ENCODE measurements at regions not wholly inside any gene's neighbourhood (a gene's known extent, or its start where the extent isn't known, plus 50 kb on each side); places are given as distances from the start of the nearest gene placed in this dataset.

DNA sequence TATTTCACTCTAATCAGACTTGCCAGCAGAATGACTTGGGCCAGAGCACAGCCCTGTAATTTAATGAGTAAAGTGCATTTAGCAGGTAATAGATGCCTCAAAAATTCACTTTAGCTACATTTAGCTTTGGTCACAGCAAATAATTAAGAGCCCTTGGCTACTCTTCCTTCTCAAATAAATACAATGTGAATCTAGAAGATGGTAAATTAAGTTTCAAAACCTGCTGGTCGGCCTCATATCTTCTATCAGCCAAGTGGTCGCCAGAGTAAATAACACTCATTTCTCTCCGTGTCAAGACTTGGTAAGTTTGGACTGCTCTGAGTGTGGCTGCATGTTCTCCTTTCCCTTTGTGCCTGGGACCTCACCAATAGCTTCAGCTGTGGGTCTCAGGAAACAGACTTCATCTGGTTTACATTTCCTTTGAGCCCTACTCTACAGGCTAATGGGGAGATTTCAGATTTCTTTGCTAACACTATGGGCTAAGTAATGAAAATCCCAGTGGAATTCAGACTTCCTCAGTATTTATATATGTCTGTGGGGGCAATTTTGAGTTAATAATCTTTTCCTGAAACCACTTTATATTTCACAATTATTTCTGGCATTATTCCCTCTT, 375.8 kb downstream of the RBM43 start:
- H4K20me1 ChIP-seq (ENCODE audit: insufficient read depth, low read length), result no peaks in the 10 kb centered on the region
- peaks cover 27% of the 10 kb centered on the region for H3K4me1 ChIP-seq (ENCODE audit: insufficient read depth, low read length)
- no peak overlapping the region for H3K4me2 ChIP-seq (ENCODE audit: insufficient read depth, low read length)
- no peak overlapping the region for H3K27ac ChIP-seq (ENCODE audit: low read depth, low read length)
- no peaks in the 10 kb centered on the region for H3K27me3 ChIP-seq (ENCODE audit: insufficient read depth, low read length)
- DNase-seq (ENCODE audit: insufficient read length, low spot score, missing footprints), result no peak
- H3K9me3 ChIP-seq (ENCODE audit: low read depth, low read length), result no peaks in the 10 kb centered on the region
- H3K36me3 ChIP-seq (ENCODE audit: insufficient read depth, low read length), result no peaks in the 10 kb centered on the region
- no peak overlapping the region for H3K4me3 ChIP-seq (ENCODE audit: insufficient read depth, low read length)
- TF ChIP-seq, protein P1, sequence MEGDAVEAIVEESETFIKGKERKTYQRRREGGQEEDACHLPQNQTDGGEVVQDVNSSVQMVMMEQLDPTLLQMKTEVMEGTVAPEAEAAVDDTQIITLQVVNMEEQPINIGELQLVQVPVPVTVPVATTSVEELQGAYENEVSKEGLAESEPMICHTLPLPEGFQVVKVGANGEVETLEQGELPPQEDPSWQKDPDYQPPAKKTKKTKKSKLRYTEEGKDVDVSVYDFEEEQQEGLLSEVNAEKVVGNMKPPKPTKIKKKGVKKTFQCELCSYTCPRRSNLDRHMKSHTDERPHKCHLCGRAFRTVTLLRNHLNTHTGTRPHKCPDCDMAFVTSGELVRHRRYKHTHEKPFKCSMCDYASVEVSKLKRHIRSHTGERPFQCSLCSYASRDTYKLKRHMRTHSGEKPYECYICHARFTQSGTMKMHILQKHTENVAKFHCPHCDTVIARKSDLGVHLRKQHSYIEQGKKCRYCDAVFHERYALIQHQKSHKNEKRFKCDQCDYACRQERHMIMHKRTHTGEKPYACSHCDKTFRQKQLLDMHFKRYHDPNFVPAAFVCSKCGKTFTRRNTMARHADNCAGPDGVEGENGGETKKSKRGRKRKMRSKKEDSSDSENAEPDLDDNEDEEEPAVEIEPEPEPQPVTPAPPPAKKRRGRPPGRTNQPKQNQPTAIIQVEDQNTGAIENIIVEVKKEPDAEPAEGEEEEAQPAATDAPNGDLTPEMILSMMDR (IDR thresholded peaks at IDR 0.05; ENCODE audit: extremely low read depth, low read depth, low read length), result no peak
- H2AFZ ChIP-seq (ENCODE audit: low read length), result no peak overlapping the region
- H3K79me2 ChIP-seq (ENCODE audit: insufficient read depth, low read length), result no peaks in the 10 kb centered on the region

DNA sequence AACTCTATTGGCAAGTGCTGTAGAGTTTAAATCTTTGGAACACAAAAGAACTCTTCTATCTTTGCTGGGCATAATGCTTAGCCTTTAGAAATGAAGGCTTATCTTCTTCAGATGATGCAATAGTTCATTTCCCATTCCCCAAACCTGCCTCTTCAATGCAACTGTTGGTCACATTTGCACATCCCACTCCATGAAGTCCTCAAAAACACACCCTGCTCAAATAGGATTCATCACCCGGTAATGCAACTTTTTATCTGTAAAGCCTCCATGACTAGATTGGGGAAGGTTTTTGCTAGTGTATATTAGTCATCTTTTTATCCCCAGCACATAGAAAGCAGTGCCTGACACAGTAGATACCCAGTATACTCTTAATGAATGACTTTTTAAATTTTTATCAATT, 376.4 kb downstream of the RBM43 start:
- no peak overlapping the region for H2AFZ ChIP-seq (ENCODE audit: low read length)
- no peak overlapping the region for H3K4me3 ChIP-seq (ENCODE audit: insufficient read depth, low read length)
- no peaks in the 10 kb centered on the region for H4K20me1 ChIP-seq (ENCODE audit: insufficient read depth, low read length)
- TF ChIP-seq, protein P1 (IDR thresholded peaks at IDR 0.05; ENCODE audit: extremely low read depth, low read depth, low read length), result no peak
- H3K27ac ChIP-seq (ENCODE audit: low read depth, low read length), result no peak overlapping the region
- H3K36me3 ChIP-seq (ENCODE audit: insufficient read depth, low read length), result no peaks in the 10 kb centered on the region
- H3K27me3 ChIP-seq (ENCODE audit: insufficient read depth, low read length), result no peaks in the 10 kb centered on the region
- no peaks in the 10 kb centered on the region for H3K9me3 ChIP-seq (ENCODE audit: low read depth, low read length)
- H3K4me1 ChIP-seq (ENCODE audit: insufficient read depth, low read length), result peaks cover 27% of the 10 kb centered on the region
- no peak for DNase-seq (ENCODE audit: insufficient read length, low spot score, missing footprints)
- H3K4me2 ChIP-seq (ENCODE audit: insufficient read depth, low read length), result no peak overlapping the region
- no peaks in the 10 kb centered on the region for H3K79me2 ChIP-seq (ENCODE audit: insufficient read depth, low read length)

DNA sequence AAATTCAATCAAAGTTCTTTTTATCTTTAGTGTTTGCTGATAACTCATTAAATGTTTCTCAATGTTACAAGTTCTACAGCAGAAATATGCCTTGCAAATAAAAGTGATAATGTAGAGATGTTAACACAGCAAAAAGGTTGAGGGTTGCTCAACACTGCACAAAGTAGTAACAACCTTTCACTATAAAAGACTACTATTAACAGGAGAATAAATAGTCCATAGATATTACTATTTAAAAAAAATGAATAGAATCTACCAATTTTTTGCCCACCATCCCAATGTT, 378.1 kb downstream of the RBM43 start:
- no peak for DNase-seq (ENCODE audit: insufficient read length, low spot score, missing footprints)
- peaks cover 20% of the 10 kb centered on the region for H3K4me1 ChIP-seq (ENCODE audit: insufficient read depth, low read length)
- no peak overlapping the region for H3K4me3 ChIP-seq (ENCODE audit: insufficient read depth, low read length)
- H3K9me3 ChIP-seq (ENCODE audit: low read depth, low read length), result no peaks in the 10 kb centered on the region
- no peak overlapping the region for H3K4me2 ChIP-seq (ENCODE audit: insufficient read depth, low read length)
- no peaks in the 10 kb centered on the region for H3K79me2 ChIP-seq (ENCODE audit: insufficient read depth, low read length)
- H4K20me1 ChIP-seq (ENCODE audit: insufficient read depth, low read length), result no peaks in the 10 kb centered on the region
- no peak overlapping the region for H2AFZ ChIP-seq (ENCODE audit: low read length)
- TF ChIP-seq, protein P1 (IDR thresholded peaks at IDR 0.05; ENCODE audit: extremely low read depth, low read depth, low read length), result no peak
- no peak overlapping the region for H3K27ac ChIP-seq (ENCODE audit: low read depth, low read length)
- no peaks in the 10 kb centered on the region for H3K27me3 ChIP-seq (ENCODE audit: insufficient read depth, low read length)
- no peaks in the 10 kb centered on the region for H3K36me3 ChIP-seq (ENCODE audit: insufficient read depth, low read length)

DNA sequence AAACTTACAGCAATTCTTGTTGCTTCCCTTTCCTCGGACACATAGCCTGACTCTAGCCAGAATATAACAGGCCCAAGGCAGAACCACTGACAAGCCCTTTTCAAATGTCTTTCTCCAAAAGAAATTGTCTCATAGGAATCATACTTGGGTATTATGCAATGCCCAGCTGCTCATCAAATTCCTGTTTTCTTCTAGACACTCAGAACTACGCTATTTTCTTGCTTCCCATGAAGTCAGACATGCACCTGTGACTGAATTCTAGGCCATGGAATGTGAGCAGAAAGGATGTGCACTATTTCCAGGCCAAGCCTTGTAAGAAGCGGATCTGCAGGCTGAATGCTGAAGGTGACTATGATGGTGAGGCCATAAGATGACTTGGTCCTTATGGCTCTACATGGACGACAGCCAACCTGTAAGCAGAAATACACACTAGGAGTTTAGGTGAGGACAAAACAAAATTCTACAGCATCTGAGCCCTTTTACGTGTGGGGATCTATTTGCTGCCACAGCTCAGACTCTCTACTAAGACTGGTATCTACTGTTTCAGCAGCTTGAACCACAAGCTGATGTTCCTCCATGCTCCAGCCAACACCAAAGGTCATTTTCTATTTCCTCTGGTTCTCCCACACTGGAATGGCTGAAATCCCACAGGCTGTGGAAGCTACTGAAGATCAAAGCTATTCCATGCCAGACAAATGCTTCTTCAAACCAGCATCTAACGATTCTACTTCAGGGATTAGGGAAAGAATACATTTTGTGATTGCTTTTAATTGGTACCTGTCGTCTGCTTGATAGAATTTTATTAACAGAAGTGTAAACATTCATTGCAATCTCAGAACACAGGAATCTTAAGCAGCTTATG, 378.7 kb downstream of the RBM43 start:
- no peaks in the 10 kb centered on the region for H3K9me3 ChIP-seq (ENCODE audit: low read depth, low read length)
- TF ChIP-seq, protein P1 (IDR thresholded peaks at IDR 0.05; ENCODE audit: extremely low read depth, low read depth, low read length), result no peak
- H3K4me3 ChIP-seq (ENCODE audit: insufficient read depth, low read length), result no peak overlapping the region
- H3K79me2 ChIP-seq (ENCODE audit: insufficient read depth, low read length), result no peaks in the 10 kb centered on the region
- peaks cover 14% of the 10 kb centered on the region for H3K4me1 ChIP-seq (ENCODE audit: insufficient read depth, low read length)
- H2AFZ ChIP-seq (ENCODE audit: low read length), result no peak overlapping the region
- no peaks in the 10 kb centered on the region for H4K20me1 ChIP-seq (ENCODE audit: insufficient read depth, low read length)
- H3K36me3 ChIP-seq (ENCODE audit: insufficient read depth, low read length), result no peaks in the 10 kb centered on the region
- no peak overlapping the region for H3K27ac ChIP-seq (ENCODE audit: low read depth, low read length)
- no peak overlapping the region for H3K4me2 ChIP-seq (ENCODE audit: insufficient read depth, low read length)
- no peaks in the 10 kb centered on the region for H3K27me3 ChIP-seq (ENCODE audit: insufficient read depth, low read length)
- DNase-seq (ENCODE audit: insufficient read length, low spot score, missing footprints), result no peak

Data from osteoblast (primary cell).